Mucosa of rectum (tissue), 2 donors: ENCODE measurements at regions not wholly inside any gene's neighbourhood (a gene's known extent, or its start where the extent isn't known, plus 50 kb on each side); places are given as distances from the start of the nearest gene placed in this dataset.

ENCODE experiments used
- H3K27ac ChIP-seq, 2 donors: one replicate each; pipeline ENCODE4 v1.7.0; 2013; ENCODE audit warnings: inconsistent platforms in 2 of 2, low read depth in 2 of 2, low read length in 2 of 2
- H3K27me3 ChIP-seq, 2 donors: one replicate each; pipeline ENCODE4 v1.7.0; 2013; ENCODE audit warnings: low read length in 2 of 2; ENCODE audit not compliant: control insufficient read depth in 2 of 2, insufficient read depth in 2 of 2
- H3K36me3 ChIP-seq, 2 donors: one replicate each; pipeline ENCODE4 v1.7.0; 2013; ENCODE audit warnings: low read length in 2 of 2; ENCODE audit not compliant: control insufficient read depth in 2 of 2, insufficient read depth in 2 of 2
- H3K4me1 ChIP-seq, 2 donors: one replicate each; pipeline ENCODE4 v1.7.0; 2013; ENCODE audit warnings: low read length in 2 of 2, mild to moderate bottlenecking in 1 of 2; ENCODE audit not compliant: control insufficient read depth in 2 of 2, insufficient read depth in 2 of 2
- H3K4me3 ChIP-seq, 2 donors: one replicate each; pipeline ENCODE4 v1.7.0; 2013; ENCODE audit warnings: low read length in 2 of 2
- H3K9ac ChIP-seq, 2 donors: one replicate each; pipeline ENCODE4 v1.7.0; 2013; ENCODE audit warnings: low read length in 2 of 2, low read depth in 1 of 2, mild to moderate bottlenecking in 1 of 2
- H3K9me3 ChIP-seq, 2 donors: one replicate each; pipeline ENCODE4 v1.7.0; 2013; ENCODE audit warnings: low read length in 2 of 2; ENCODE audit not compliant: control insufficient read depth in 2 of 2
- donor health status: healthy.
- donor health status: Normal muscosa, but diverticular disease.

DNA sequence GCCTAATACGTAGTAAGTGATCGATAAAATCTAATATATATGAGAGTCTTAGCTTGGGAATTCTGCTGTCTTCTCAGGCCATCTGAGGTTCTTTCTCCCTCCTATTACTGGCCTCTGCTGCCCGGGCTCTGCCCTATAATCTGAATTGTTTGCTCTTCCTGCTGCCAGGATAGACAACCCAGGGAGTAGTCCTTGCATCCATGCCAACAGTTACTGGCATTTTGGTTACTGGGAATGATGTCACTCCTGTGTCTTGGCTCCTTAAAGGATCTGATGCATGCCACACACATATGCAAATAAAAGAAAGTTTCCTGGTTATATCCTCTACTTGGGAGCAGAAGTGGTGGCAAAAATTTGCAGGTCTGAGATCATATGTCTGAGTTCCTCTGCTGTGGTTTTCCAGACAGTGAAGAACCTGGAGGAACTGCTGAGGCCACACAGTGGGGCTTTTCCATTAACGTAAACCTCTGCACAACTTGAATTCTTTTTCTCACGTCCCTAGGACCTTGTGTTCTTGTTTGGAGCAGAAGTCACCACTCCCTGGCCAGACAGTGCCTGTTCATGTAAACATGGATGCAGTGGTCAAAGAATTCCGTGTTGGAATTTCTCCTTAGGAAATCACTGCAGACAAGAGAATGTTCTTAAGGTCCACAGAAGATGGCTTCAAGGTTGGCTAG, 320.6 kb upstream of the TBX3 start:
- no peaks in the 10 kb centered on the region for H3K9me3 ChIP-seq
- no peak overlapping the region for H3K9ac ChIP-seq
- no peaks in the 10 kb centered on the region for H3K4me1 ChIP-seq
- H3K36me3 ChIP-seq: no peaks in the 10 kb centered on the region
- H3K4me3 ChIP-seq: no peak overlapping the region
- no peak overlapping the region for H3K27ac ChIP-seq
- H3K27me3 ChIP-seq: no peaks in the 10 kb centered on the region

DNA sequence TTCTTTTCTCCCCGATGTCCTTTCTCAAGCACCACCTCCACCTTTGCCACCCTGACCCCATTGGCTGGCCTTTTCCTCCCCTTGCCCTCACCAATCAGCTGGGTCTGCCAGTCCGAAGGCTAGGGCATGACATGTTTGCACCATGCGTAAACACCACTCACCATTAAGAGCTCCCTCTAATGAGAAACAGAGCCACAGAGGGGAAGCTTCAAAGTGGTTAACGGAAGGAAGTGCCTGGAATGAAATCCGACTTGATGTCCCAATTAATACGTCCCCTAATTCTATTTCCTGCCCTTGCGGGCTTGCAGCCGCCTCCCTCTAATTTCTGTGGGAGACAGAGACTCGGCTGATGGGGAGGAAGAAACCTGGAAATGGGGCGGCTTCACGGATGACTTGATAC, 318.5 kb upstream of the TBX3 start:
- Histone ChIP-seq H3K27ac (no peak overlapping the region), H3K4me3 (no peak overlapping the region), H3K9ac (no peak overlapping the region), H3K9me3 (no peaks in the 10 kb centered on the region), H3K27me3 (no peaks in the 10 kb centered on the region), H3K4me1 (no peaks in the 10 kb centered on the region), H3K36me3 (no peaks in the 10 kb centered on the region)

DNA sequence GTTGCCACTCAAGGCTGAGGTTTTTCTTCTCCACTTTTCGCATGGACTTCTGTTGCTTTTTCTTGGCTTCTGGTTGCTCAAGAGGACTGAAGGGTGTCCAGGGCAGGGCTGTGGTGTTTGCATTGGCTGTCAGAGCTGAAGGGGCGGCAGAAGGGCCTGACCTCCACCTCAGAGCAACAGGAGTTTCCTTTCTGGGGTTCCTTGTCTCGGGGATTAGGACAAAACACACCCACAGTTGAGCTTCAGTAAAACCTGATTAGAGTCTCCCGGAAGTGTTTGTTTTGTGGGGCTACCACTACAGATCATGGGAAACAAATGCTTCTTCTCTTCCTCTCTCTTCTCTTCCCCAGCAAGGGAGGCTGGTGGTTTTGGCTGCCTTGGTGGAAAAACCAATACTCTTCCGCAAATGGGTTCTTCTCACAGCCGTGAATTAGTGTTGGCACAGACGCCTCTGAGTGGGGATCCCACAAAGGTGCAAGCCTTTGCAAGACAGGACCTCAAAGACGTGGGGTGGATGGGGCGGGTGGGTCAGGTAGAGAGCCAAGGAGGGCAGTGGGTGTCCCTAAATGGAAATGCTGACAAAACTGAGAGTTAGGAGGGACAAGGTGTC, 317.7 kb upstream of the TBX3 start:
- Histone ChIP-seq H3K9ac (no peak overlapping the region), H3K27me3 (no peaks in the 10 kb centered on the region), H3K36me3 (no peaks in the 10 kb centered on the region), H3K4me3 (no peak overlapping the region), H3K27ac (no peak overlapping the region), H3K9me3 (no peaks in the 10 kb centered on the region), H3K4me1 (no peaks in the 10 kb centered on the region)

- Histone ChIP-seq H3K9ac (no peak overlapping the region), H3K36me3 (no peaks in the 10 kb centered on the region), H3K4me3 (no peak overlapping the region), H3K27ac (no peak overlapping the region), H3K9me3 (no peaks in the 10 kb centered on the region), H3K4me1 (no peaks in the 10 kb centered on the region), H3K27me3 (no peaks in the 10 kb centered on the region)
Measured at GRCh38 chr12:115000038-115000437, 316.1 kb upstream of the TBX3 start.

- no peaks in the 10 kb centered on the region for H3K27me3 ChIP-seq
- no peak overlapping the region for H3K9ac ChIP-seq
- no peak overlapping the region for H3K27ac ChIP-seq
- no peaks in the 10 kb centered on the region for H3K4me1 ChIP-seq
- no peaks in the 10 kb centered on the region for H3K9me3 ChIP-seq
- H3K36me3 ChIP-seq: no peaks in the 10 kb centered on the region
- H3K4me3 ChIP-seq: no peak overlapping the region
Measured at GRCh38 chr12:114998750-114999128, 314.8 kb upstream of the TBX3 start.

- H3K9me3 ChIP-seq: no peaks in the 10 kb centered on the region
- no peaks in the 10 kb centered on the region for H3K27me3 ChIP-seq
- no peak overlapping the region for H3K4me3 ChIP-seq
- H3K36me3 ChIP-seq: no peaks in the 10 kb centered on the region
- H3K4me1 ChIP-seq: no peaks in the 10 kb centered on the region
- H3K27ac ChIP-seq: no peak overlapping the region
- no peak overlapping the region for H3K9ac ChIP-seq
Measured at GRCh38 chr12:114998118-114998749, 314.3 kb upstream of the TBX3 start.

GRCh38 chr12:114996382-114996781, 312.4 kb upstream of the TBX3 start:
- Histone ChIP-seq H3K4me3 (no peak overlapping the region), H3K9me3 (no peaks in the 10 kb centered on the region), H3K4me1 (no peaks in the 10 kb centered on the region), H3K9ac (no peak overlapping the region), H3K27ac (no peak overlapping the region), H3K27me3 (no peaks in the 10 kb centered on the region), H3K36me3 (no peaks in the 10 kb centered on the region)

- Histone ChIP-seq H3K4me3 (no peak overlapping the region), H3K36me3 (no peaks in the 10 kb centered on the region), H3K9me3 (no peaks in the 10 kb centered on the region), H3K27ac (no peak overlapping the region), H3K9ac (no peak overlapping the region), H3K27me3 (no peaks in the 10 kb centered on the region), H3K4me1 (no peaks in the 10 kb centered on the region)
Measured at GRCh38 chr12:114995891-114996290, 311.9 kb upstream of the TBX3 start.

DNA sequence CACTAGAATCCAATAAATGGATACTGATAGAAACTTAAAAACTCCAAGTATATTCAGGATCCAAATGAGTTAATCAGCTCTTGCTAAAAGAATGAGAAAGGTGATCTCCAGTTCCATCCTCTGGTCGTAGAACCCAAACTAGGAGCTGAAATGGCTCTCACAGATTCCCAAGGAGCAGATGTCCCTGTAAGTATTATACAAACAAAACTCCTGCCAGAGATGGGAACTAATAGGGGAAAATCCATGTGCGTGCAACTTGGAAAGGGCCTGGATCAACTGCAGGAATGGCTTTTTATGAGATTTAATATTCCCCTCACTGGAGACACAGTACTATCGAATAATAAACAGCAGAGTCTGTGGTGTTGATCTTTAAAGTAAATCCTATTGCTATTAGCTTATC, 309.2 kb upstream of the TBX3 start:
- H3K9me3 ChIP-seq: no peaks in the 10 kb centered on the region
- H3K27ac ChIP-seq: no peak overlapping the region
- no peaks in the 10 kb centered on the region for H3K27me3 ChIP-seq
- no peaks in the 10 kb centered on the region for H3K4me1 ChIP-seq
- H3K9ac ChIP-seq: no peak overlapping the region
- no peak overlapping the region for H3K4me3 ChIP-seq
- H3K36me3 ChIP-seq: no peaks in the 10 kb centered on the region

- Histone ChIP-seq H3K27me3 (no peaks in the 10 kb centered on the region), H3K36me3 (no peaks in the 10 kb centered on the region), H3K9ac (no peak overlapping the region), H3K27ac (no peak overlapping the region), H3K9me3 (no peaks in the 10 kb centered on the region), H3K4me1 (no peaks in the 10 kb centered on the region), H3K4me3 (no peak overlapping the region)
Measured at GRCh38 chr12:114992443-114992842, 308.5 kb upstream of the TBX3 start.
